AG04450 (cell line): ENCODE measurements at regions not wholly inside any gene's neighbourhood (a gene's known extent, or its start where the extent isn't known, plus 50 kb on each side); places are given as distances from the start of the nearest gene placed in this dataset.
"Not testable (repeated sequence)": the region's sequence is repeated elsewhere in the genome, so short reads cannot be mapped to it uniquely, and the experiment has no call there.

ENCODE experiments used
- CTCF ChIA-PET: fragments of 300-600, 350-600 bp; formaldehyde crosslinking; extraction: SDS; loops from one replicate; lab custom pipeline; 2022; ENCODE audit warnings: antibody characterized with exemption, inconsistent platforms; lab: Charles Lee
- POLR2A ChIA-PET: fragments of 350-600 bp; formaldehyde crosslinking; extraction: SDS; loops from one replicate; lab custom pipeline; 2021; ENCODE audit warnings: antibody characterized with exemption, inconsistent platforms; lab: Yijun Ruan, JAX
- DNase-seq: peaks from one replicate; pipeline ENCODE4 v3.0.0-alpha.2; 2011; ENCODE audit warnings: low read depth, low spot score
- H3K27ac ChIP-seq: one replicate; pipeline ENCODE4 v1.5.1; 2012; ENCODE audit warnings: low read depth, low read length, control low read depth
- H3K27me3 ChIP-seq: one replicate; pipeline ENCODE4 v1.6.0; 2012; ENCODE audit warnings: low read length; ENCODE audit not compliant: control insufficient read depth, insufficient read depth
- H3K4me3 ChIP-seq: 2 replicates; pipeline ENCODE4 v1.5.1; 2011; ENCODE audit warnings: mild to moderate bottlenecking, low read depth, low read length, control low read depth
- H3K9me3 ChIP-seq: 2 replicates; pipeline ENCODE4 v1.5.1; 2012; ENCODE audit warnings: low read length; ENCODE audit not compliant: control insufficient read depth, insufficient read depth
- TF ChIP-seq, protein P1 (sequence below): IDR thresholded peaks from 2 replicates; pipeline ENCODE4 v1.5.1; 2011; ENCODE audit warnings: low read depth, low read length, control low read depth, inconsistent platforms

DNA sequence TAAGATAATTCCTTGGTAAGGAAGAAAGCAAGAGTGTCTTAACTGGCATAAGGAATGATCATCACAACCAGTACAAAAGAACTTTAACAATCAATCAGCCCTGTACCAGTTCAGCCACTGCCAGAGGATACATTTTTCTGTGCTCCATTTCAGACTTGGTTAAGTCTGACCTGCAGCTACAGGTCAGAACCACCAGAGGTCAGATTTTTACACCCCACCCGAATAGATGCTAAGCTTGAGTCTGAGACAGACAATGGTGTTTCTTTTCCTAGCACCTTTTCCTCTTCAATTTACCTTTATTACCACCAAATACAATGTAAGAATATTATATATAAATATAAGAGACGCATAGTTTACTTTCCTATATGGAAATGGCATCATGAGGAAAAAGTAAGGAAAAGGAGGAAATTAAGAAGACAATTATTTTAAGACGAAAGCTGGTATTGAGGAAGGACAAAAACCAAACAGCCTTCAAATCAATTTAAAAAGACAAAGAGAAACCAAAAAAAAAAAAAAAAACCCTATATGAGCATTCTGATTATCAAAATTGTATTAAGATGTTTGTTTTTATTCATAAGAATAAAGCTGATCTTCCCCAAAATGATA is 215.3 kb upstream of the TTC29 start:
- peak; percentile 16 for DNase-seq
- TF ChIP-seq, protein P1, sequence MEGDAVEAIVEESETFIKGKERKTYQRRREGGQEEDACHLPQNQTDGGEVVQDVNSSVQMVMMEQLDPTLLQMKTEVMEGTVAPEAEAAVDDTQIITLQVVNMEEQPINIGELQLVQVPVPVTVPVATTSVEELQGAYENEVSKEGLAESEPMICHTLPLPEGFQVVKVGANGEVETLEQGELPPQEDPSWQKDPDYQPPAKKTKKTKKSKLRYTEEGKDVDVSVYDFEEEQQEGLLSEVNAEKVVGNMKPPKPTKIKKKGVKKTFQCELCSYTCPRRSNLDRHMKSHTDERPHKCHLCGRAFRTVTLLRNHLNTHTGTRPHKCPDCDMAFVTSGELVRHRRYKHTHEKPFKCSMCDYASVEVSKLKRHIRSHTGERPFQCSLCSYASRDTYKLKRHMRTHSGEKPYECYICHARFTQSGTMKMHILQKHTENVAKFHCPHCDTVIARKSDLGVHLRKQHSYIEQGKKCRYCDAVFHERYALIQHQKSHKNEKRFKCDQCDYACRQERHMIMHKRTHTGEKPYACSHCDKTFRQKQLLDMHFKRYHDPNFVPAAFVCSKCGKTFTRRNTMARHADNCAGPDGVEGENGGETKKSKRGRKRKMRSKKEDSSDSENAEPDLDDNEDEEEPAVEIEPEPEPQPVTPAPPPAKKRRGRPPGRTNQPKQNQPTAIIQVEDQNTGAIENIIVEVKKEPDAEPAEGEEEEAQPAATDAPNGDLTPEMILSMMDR: peak; percentile 89
- Histone ChIP-seq H3K27me3 (no peaks in the 10 kb centered on the region), H3K4me3 (no peak overlapping the region), H3K9me3 (no peaks in the 10 kb centered on the region), H3K27ac (no peak overlapping the region)
- POLR2A ChIA-PET: no interaction called here
- CTCF ChIA-PET: interaction anchor here (0.6 to 4.2 kb wide), 57 partner anchors 9 to 1515 kb away, joined by 3 to 73 read pairs (median 5); partner anchors contain the start of genes EDNRA and TMEM184C

DNA sequence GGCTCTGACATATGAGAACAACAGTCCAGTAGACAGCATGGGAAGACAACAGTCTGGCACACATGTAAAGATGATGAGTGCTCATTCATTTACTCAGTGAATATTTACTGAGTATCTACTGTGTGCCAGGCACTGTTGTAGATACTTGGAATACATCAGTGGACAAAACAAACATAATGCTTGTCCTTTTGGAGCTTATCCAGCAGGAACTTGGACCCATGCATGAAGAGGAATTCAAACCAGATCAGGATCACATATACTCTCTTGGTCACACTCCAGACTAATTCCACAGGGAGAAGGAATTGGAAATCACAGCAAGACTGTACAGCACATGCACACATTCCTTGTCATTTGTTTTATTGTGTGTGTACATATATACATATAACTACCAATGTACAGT is 217.6 kb upstream of the TTC29 start:
- Histone ChIP-seq H3K27ac (no peak overlapping the region), H3K4me3 (no peak overlapping the region), H3K27me3 (no peaks in the 10 kb centered on the region), H3K9me3 (no peaks in the 10 kb centered on the region)
- TF ChIP-seq, protein P1: no peak
- ChIA-PET POLR2A (no interaction called here), CTCF (interaction anchor here (1.2 to 4.2 kb wide), 3 partner anchors 8 to 426 kb away, joined by 3 to 73 read pairs (median 27); no protein-coding TSS in a partner anchor)
- no peak for DNase-seq

DNA sequence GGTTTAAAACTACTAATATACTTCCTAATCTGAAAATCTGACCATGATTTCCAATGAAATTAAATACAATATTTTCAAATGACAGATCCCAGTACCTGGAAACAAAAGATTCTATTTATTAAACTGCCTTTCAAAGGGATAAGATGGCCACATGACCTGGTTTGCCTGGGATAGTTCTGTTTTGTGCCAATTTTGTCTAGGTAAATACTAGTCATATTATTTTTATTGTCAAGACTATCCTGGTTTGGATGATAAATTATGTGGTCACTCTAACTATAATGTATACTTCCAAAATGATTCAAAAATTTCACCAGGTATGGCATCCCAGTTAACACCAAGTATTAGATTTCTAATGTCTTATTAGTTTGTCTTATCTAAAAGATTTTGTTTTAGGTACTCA is 222.5 kb upstream of the TTC29 start:
- not testable (repeated sequence) for DNase-seq

DNA sequence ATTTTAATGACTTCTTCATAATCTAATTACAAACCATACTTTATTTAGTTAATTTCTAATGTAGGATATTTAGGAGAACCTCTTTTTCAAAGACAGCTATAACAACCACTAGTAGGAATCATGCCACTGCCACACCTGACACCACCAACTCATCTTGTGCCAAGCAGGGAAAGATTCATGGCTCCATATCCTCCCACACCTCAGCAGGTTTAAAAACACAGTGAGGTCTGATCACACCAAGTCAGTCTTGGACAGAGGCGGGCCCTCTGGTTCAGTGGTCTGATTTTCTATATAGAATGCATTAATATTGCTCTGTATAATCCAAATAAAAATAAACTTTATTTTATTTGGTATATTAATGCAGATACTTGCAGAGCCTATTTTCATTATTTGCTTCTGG is 227.7 kb upstream of the TTC29 start:
- H3K27me3 ChIP-seq: no peaks in the 10 kb centered on the region
- CTCF ChIA-PET: interaction anchor here (4.2 kb wide), 1 partner anchor 12 kb away, joined by 27 read pairs; no protein-coding TSS in a partner anchor
- H3K27ac ChIP-seq: no peak overlapping the region
- H3K9me3 ChIP-seq: no peaks in the 10 kb centered on the region
- POLR2A ChIA-PET: no interaction called here
- no peak overlapping the region for H3K4me3 ChIP-seq
- TF ChIP-seq, protein P1: no peak
- DNase-seq: no peak

More for the DNA sequence above, 222.5 kb upstream of the TTC29 start:
- H3K27ac ChIP-seq, H3K9me3 ChIP-seq, H3K4me3 ChIP-seq, CTCF ChIA-PET, H3K27me3 ChIP-seq, POLR2A ChIA-PET: not testable (repeated sequence)

DNA sequence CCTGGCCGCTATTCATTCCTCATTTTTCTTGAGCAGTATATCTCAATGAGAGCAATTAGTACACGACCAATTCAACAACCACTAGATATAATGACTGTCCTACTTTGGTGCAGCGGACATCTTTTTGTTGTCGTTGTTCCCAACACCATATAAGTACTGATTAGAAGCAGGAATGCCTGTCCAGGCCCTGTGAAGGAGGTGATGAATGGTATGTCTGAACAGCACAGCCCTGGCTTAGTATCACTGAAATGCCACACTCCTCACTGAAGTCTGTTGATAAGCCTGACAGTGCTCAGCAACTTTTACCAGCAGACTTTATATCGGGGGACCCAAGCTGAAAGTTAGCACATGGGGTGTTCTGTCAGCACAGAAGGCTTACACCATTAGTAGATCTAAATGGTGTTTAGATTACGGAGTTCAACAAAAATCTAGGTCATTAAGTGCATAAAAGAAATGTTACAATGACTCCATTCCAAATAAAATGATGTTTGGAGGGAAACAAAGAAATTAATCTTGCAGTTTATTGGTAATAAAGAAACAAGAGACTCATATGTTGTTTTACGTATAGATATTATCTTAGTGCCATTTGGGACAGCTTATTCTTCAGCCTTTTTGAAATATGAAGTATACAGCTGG is 228.3 kb upstream of the TTC29 start:
- no peak overlapping the region for H3K27ac ChIP-seq
- POLR2A ChIA-PET: no interaction called here
- H3K4me3 ChIP-seq: no peak overlapping the region
- CTCF ChIA-PET: interaction anchor here (1.0 kb wide), 1 partner anchor 13 kb away, joined by 5 read pairs; no protein-coding TSS in a partner anchor
- H3K9me3 ChIP-seq: no peaks in the 10 kb centered on the region
- no peaks in the 10 kb centered on the region for H3K27me3 ChIP-seq
- TF ChIP-seq, protein P1: no peak
- DNase-seq: no peak
